K562 (cell line): ENCODE measurements at regions not wholly inside any gene's neighbourhood (a gene's known extent, or its start where the extent isn't known, plus 50 kb on each side); places are given as distances from the start of the nearest gene placed in this dataset.

Source experiments
- ATF7 ChIP-seq: fragments of 450-650 bp; IDR thresholded peaks from 2 replicates; pipeline ENCODE4 v1.7.1; 2014; ENCODE audit warnings: mild to moderate bottlenecking, moderate library complexity
- CAMTA2 ChIP-seq: fragments of 250-450 bp; sonication (Bioruptor Pico); conservative IDR thresholded peaks from 2 replicates; pipeline ENCODE4 v1.5.1; 2022
- CBX3 ChIP-seq, 2 experiments: IDR thresholded peaks; 1 replicate in 1 of 2; 2 replicates in 1 of 2; pipeline ENCODE4 v1.6.1; 2012; ENCODE audit warnings: inconsistent platforms in 2 of 2, low read length in 2 of 2, borderline replicate concordance in 1 of 2, control low read depth in 1 of 2
- CREBBP ChIP-seq: IDR thresholded peaks from one replicate; pipeline ENCODE4 v1.6.1; 2012; ENCODE audit warnings: low read depth, mild to moderate bottlenecking, control low read depth, inconsistent platforms, low read length
- DMBX1 ChIP-seq: fragments of 250-450 bp; sonication (Bioruptor Pico); IDR thresholded peaks from 2 replicates; pipeline ENCODE4 v1.8.0; 2022; ENCODE audit warnings: inconsistent platforms, mild to moderate bottlenecking, moderate library complexity, borderline replicate concordance
- FOXA3 ChIP-seq, 2 experiments: fragments of 450-650 bp in 1 of 2; sonication (generic) in 1 of 2; formaldehyde crosslinking; IDR thresholded peaks in 1 of 2; conservative IDR thresholded peaks in 1 of 2; 2 replicates each; pipeline versions ENCODE4 v1.4.0 to v1.8.0; 2020 to 2022; ENCODE audit warnings: mild to moderate bottlenecking in 2 of 2, missing genetic modification reagents in 1 of 2
- HDAC1 ChIP-seq, 2 experiments: fragments of 450-650 bp; IDR thresholded peaks; 2 replicates each; pipeline ENCODE4 v1.6.1; 2016 to 2017; ENCODE audit warnings: inconsistent platforms in 1 of 2, mild to moderate bottlenecking in 1 of 2, moderate library complexity in 1 of 2
- HIVEP1 ChIP-seq: fragments of 250-450 bp; sonication (Bioruptor Pico); IDR thresholded peaks from 2 replicates; pipeline ENCODE4 v1.4.0; 2020; ENCODE audit warnings: mild to moderate bottlenecking
- HMG20B ChIP-seq: fragments of 250-450 bp; sonication (Bioruptor Pico); IDR thresholded peaks from 2 replicates; pipeline ENCODE4 v1.5.0; 2021; ENCODE audit warnings: mild to moderate bottlenecking
- HNRNPH1 ChIP-seq: fragments of 200-400 bp; formaldehyde crosslinking; optimal IDR thresholded peaks from 2 replicates; pipeline ENCODE3; 2017; ENCODE audit warnings: low read depth, mild to moderate bottlenecking, low read length, moderate library complexity
- HNRNPUL1 ChIP-seq: fragments of 200-400 bp; formaldehyde crosslinking; IDR thresholded peaks from 2 replicates; pipeline ENCODE4 v1.6.1; 2017; ENCODE audit warnings: low read length
- MAFK ChIP-seq: IDR thresholded peaks from 2 replicates; pipeline ENCODE4 v1.6.1; 2011; ENCODE audit warnings: low read length, improper control_type of control experiment
- MCM5 ChIP-seq: fragments of 450-650 bp; IDR thresholded peaks from 2 replicates; pipeline ENCODE4 v1.6.1; 2016; ENCODE audit warnings: low read depth
- MIER1 ChIP-seq: fragments of 450-650 bp; IDR thresholded peaks from 2 replicates; pipeline ENCODE4 v1.6.1; 2016; ENCODE audit warnings: antibody characterized with exemption, mild to moderate bottlenecking, low read depth
- NFE2 ChIP-seq: IDR thresholded peaks from 2 replicates; pipeline ENCODE4 v1.6.1; 2014; ENCODE audit warnings: antibody characterized with exemption, low read depth
- NR4A1 ChIP-seq, 2 experiments: fragments of 250-450 bp in 1 of 2; fragments of 450-650 bp in 1 of 2; sonication (Bioruptor Pico) in 1 of 2; IDR thresholded peaks; 2 replicates each; pipeline versions ENCODE4 v1.4.0 to v1.6.1; 2016 to 2020; ENCODE audit warnings: mild to moderate bottlenecking in 2 of 2, missing compliant biosample characterization in 1 of 2, missing genetic modification characterization in 1 of 2, moderate library complexity in 1 of 2
- PTRF ChIP-seq: fragments of 450-650 bp; IDR thresholded peaks from 2 replicates; pipeline ENCODE4 v1.6.1; 2016; ENCODE audit warnings: mild to moderate bottlenecking, missing genetic modification characterization, missing compliant biosample characterization
- RAD21 ChIP-seq, 2 experiments: fragments of 250-450 bp in 1 of 2; fragments of 450-650 bp in 1 of 2; sonication (Bioruptor Pico) in 1 of 2; formaldehyde crosslinking in 1 of 2; IDR thresholded peaks in 1 of 2; conservative IDR thresholded peaks in 1 of 2; 2 replicates each; pipeline versions ENCODE4 v1.4.0 to v1.8.0; 2020 to 2022; ENCODE audit warnings: mild to moderate bottlenecking in 2 of 2, moderate library complexity in 1 of 2
- SIX5 ChIP-seq, 2 experiments: IDR thresholded peaks; 2 replicates each; pipeline ENCODE4 v1.6.1; 2011; ENCODE audit warnings: low read length in 2 of 2, borderline replicate concordance in 1 of 2, low read depth in 1 of 2, mild to moderate bottlenecking in 1 of 2, moderate library complexity in 1 of 2; ENCODE audit not compliant: insufficient read depth in 1 of 2
- SRSF9 ChIP-seq: fragments of 200-400 bp; formaldehyde crosslinking; IDR thresholded peaks from 2 replicates; pipeline ENCODE4 v1.6.1; 2017; ENCODE audit warnings: low read depth, low read length, borderline replicate concordance
- YBX1 ChIP-seq: fragments of 450-650 bp; IDR thresholded peaks from 2 replicates; pipeline ENCODE4 v1.7.1; 2016; ENCODE audit warnings: mild to moderate bottlenecking
- YY1 ChIP-seq, 3 experiments: IDR thresholded peaks; 2 replicates each; pipeline ENCODE4 v1.6.1; 2011; ENCODE audit warnings: low read length in 2 of 3, mild to moderate bottlenecking in 2 of 3, moderate library complexity in 2 of 3, borderline replicate concordance in 1 of 3, control low read depth in 1 of 3, low read depth in 1 of 3; ENCODE audit not compliant: insufficient read depth in 3 of 3, insufficient replicate concordance in 2 of 3, control insufficient read depth in 1 of 3, insufficient read length in 1 of 3; ENCODE audit errors: extremely low read depth in 1 of 3
- ZC3H4 ChIP-seq: sonication (generic); formaldehyde crosslinking; IDR thresholded peaks from 2 replicates; pipeline ENCODE4 v1.9.0; 2021; ENCODE audit warnings: missing genetic modification reagents, borderline replicate concordance
- ZNF140 ChIP-seq: fragments of 250-450 bp; sonication (Bioruptor Pico); IDR thresholded peaks from 2 replicates; pipeline ENCODE4 v1.8.0; 2021; ENCODE audit warnings: moderate library complexity, mild to moderate bottlenecking, inconsistent platforms
- ZNF263 ChIP-seq: sonication (generic); formaldehyde crosslinking; IDR thresholded peaks from 2 replicates; pipeline ENCODE4 v1.8.0; 2022; ENCODE audit warnings: mild to moderate bottlenecking, missing genetic modification reagents, borderline replicate concordance
- TF ChIP-seq, protein P1 (sequence below): sonication (generic); formaldehyde crosslinking; IDR thresholded peaks from 2 replicates; pipeline ENCODE4 v1.8.0; 2022; ENCODE audit warnings: missing genetic modification reagents, mild to moderate bottlenecking, moderate library complexity, borderline replicate concordance
- TF ChIP-seq, protein P2 (sequence below): sonication (generic); formaldehyde crosslinking; IDR thresholded peaks from 2 replicates; pipeline ENCODE4 v1.8.1; 2022; ENCODE audit warnings: missing genetic modification reagents
- TF ChIP-seq, protein P3 (sequence below): sonication (generic); formaldehyde crosslinking; IDR thresholded peaks from 2 replicates; pipeline ENCODE4 v1.8.0; 2022; ENCODE audit warnings: missing genetic modification reagents, mild to moderate bottlenecking, borderline replicate concordance

DNA sequence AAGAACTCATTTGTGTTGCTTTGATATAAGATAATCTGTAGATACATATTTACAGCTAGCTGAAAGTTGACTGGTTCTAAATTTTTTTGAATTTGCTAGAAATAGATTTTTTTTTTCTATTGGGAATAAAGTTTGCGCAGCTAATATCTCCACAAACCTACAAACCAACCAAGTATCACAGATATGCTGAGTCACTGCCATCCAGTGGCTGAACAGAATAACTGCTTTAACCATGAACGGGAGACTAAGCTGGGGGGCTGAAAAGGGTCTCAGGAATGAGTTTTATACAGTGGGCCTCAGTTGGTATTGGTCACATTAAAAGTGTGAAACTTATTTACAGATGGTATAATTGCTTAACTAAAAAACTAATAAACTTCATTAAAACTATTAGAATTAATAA, 326.7 kb upstream of the CNR1 start (continued):
- TF ChIP-seq MIER1 (no peak), HIVEP1 (CRISPR knock-in tag) (no peak), HNRNPUL1 (no peak), MAFK (peak; percentile 79; the same call in 1 of the 2 replicates), NR4A1 (CRISPR knock-in tag; IDR thresholded peaks at IDR 0.05) (no peak), NR4A1 (tag; IDR thresholded peaks at IDR 0.05) (no peak), PTRF (tag) (no peak), FOXA3 (CRISPR knock-in tag; conservative IDR thresholded peaks at IDR 0.05 in 1 of 2, IDR thresholded peaks at IDR 0.05 in 1 of 2) (no peak), YBX1 (no peak), CAMTA2 (CRISPR knock-in tag) (no peak), CREBBP (no peak), NFE2 (peak; percentile 79), ZNF263 (no peak), HMG20B (CRISPR knock-in tag) (no peak), SRSF9 (no peak), YY1 (IDR thresholded peaks at IDR 0.05; ENCODE audit: borderline replicate concordance in 1 of 3, control insufficient read depth in 1 of 3, extremely low read depth in 1 of 3, insufficient read depth in 3 of 3, insufficient read length in 1 of 3, insufficient replicate concordance in 2 of 3, low read depth in 1 of 3, low read length in 2 of 3) (no peak), ZNF140 (CRISPR knock-in tag) (no peak), RAD21 (CRISPR knock-in tag; conservative IDR thresholded peaks at IDR 0.05 in 1 of 2, IDR thresholded peaks at IDR 0.05 in 1 of 2) (peak; percentile 44 to 63), HDAC1 (IDR thresholded peaks at IDR 0.05) (no peak), MCM5 (no peak), HNRNPH1 (no peak), SIX5 (IDR thresholded peaks at IDR 0.05; ENCODE audit: borderline replicate concordance in 1 of 2, insufficient read depth in 1 of 2, low read depth in 1 of 2, low read length in 2 of 2) (no peak), CBX3 (IDR thresholded peaks at IDR 0.05; ENCODE audit: borderline replicate concordance in 1 of 2, low read length in 2 of 2) (no peak), ZC3H4 (CRISPR knock-in tag) (no peak), DMBX1 (CRISPR knock-in tag) (no peak), ATF7 (no peak)
- TF ChIP-seq, protein P1, sequence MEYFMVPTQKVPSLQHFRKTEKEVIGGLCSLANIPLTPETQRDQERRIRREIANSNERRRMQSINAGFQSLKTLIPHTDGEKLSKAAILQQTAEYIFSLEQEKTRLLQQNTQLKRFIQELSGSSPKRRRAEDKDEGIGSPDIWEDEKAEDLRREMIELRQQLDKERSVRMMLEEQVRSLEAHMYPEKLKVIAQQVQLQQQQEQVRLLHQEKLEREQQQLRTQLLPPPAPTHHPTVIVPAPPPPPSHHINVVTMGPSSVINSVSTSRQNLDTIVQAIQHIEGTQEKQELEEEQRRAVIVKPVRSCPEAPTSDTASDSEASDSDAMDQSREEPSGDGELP: no peak
- TF ChIP-seq, protein P2, sequence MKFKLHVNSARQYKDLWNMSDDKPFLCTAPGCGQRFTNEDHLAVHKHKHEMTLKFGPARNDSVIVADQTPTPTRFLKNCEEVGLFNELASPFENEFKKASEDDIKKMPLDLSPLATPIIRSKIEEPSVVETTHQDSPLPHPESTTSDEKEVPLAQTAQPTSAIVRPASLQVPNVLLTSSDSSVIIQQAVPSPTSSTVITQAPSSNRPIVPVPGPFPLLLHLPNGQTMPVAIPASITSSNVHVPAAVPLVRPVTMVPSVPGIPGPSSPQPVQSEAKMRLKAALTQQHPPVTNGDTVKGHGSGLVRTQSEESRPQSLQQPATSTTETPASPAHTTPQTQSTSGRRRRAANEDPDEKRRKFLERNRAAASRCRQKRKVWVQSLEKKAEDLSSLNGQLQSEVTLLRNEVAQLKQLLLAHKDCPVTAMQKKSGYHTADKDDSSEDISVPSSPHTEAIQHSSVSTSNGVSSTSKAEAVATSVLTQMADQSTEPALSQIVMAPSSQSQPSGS: no peak
- TF ChIP-seq, protein P3, sequence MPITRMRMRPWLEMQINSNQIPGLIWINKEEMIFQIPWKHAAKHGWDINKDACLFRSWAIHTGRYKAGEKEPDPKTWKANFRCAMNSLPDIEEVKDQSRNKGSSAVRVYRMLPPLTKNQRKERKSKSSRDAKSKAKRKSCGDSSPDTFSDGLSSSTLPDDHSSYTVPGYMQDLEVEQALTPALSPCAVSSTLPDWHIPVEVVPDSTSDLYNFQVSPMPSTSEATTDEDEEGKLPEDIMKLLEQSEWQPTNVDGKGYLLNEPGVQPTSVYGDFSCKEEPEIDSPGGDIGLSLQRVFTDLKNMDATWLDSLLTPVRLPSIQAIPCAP (CRISPR knock-in tag): no peak
